Panc1 (cell line): ENCODE measurements at regions not wholly inside any gene's neighbourhood (a gene's known extent, or its start where the extent isn't known, plus 50 kb on each side); places are given as distances from the start of the nearest gene placed in this dataset.

Source experiments
- ATAC-seq: fragments of 200-7000 bp; cut with Tn5 transposase; 2 replicates; pipeline ENCODE4 v1.9.1; 2020; ENCODE audit warnings: mild to moderate bottlenecking, moderate library complexity
- BruUV-seq: library from RNA; stranded (reverse); fragments of 400-500 nt; replicated peaks from 2 replicates; lab custom pipeline; 2021; lab: Mats Ljungman, UMichigan
- CTCF ChIA-PET: fragments of 300-600 bp; sonication (Branson Sonifier 250); formaldehyde crosslinking; loops from one replicate; lab custom pipeline; 2022; ENCODE audit warnings: antibody characterized with exemption; lab: Charles Lee
- POLR2A ChIA-PET: fragments of 300-600 bp; sonication (Branson Sonifier 250); formaldehyde crosslinking; loops from one replicate; lab custom pipeline; 2022; ENCODE audit warnings: antibody characterized with exemption; lab: Charles Lee
- DNase-seq: peaks from one replicate; pipeline ENCODE4 v3.0.0-alpha.2; 2010; ENCODE audit warnings: low read depth, low spot score
- H3K27ac ChIP-seq: 2 replicates; pipeline ENCODE4 v1.5.1; 2011; ENCODE audit warnings: mild to moderate bottlenecking, low read length, inconsistent platforms
- H3K27me3 ChIP-seq: fragments of 200-500 bp; sonication (Bioruptor generic); 2 replicates; pipeline ENCODE4 v1.6.0; 2014; ENCODE audit warnings: low read length, inconsistent platforms; ENCODE audit not compliant: control insufficient read depth, insufficient read depth
- H3K36me3 ChIP-seq: fragments of 200-500 bp; sonication (Bioruptor generic); 2 replicates; pipeline ENCODE4 v1.5.1; 2014; ENCODE audit warnings: inconsistent platforms, mild to moderate bottlenecking, low read length, moderate library complexity; ENCODE audit not compliant: control insufficient read depth, insufficient read depth
- H3K4me1 ChIP-seq: 2 replicates; pipeline ENCODE4 v1.5.1; 2011; ENCODE audit warnings: inconsistent platforms, mild to moderate bottlenecking, low read length, moderate library complexity; ENCODE audit not compliant: control insufficient read depth, insufficient read depth
- H3K4me3 ChIP-seq, 2 experiments: 2 replicates each; pipeline ENCODE4 v1.5.1; 2011 to 2012; ENCODE audit warnings: low read depth in 2 of 2, low read length in 2 of 2, mild to moderate bottlenecking in 2 of 2, inconsistent platforms in 1 of 2, moderate library complexity in 1 of 2
- H3K9me3 ChIP-seq: fragments of 200-500 bp; sonication (Bioruptor generic); 2 replicates; pipeline ENCODE4 v1.5.1; 2014; ENCODE audit warnings: low read depth, mild to moderate bottlenecking, inconsistent platforms, low read length, moderate library complexity; ENCODE audit not compliant: control insufficient read depth, insufficient read depth
- POLR2AphosphoS5 ChIP-seq: IDR thresholded peaks from 2 replicates; pipeline ENCODE4 v1.6.1; 2012; ENCODE audit warnings: mild to moderate bottlenecking, low read depth, low read length, moderate library complexity
- SIN3A ChIP-seq: IDR thresholded peaks from 2 replicates; pipeline ENCODE4 v1.6.1; 2012; ENCODE audit warnings: low read depth, mild to moderate bottlenecking, low read length, moderate library complexity, borderline replicate concordance; ENCODE audit not compliant: insufficient read depth
- TCF7L2 ChIP-seq: IDR thresholded peaks from 2 replicates; pipeline ENCODE4 v1.6.1; 2011; ENCODE audit warnings: mild to moderate bottlenecking, low read depth, low read length, inconsistent platforms
- in situ Hi-C: cut with HindIII; loops from 2 replicates; pipeline ENCODE4 v1.10.0; 2016; ENCODE audit warnings: low sequenced_read_pairs, low pct_unique_long_range_greater_than_20kb
- intact Hi-C: fragments of 100-400 bp; cut with micrococcal nuclease; formaldehyde crosslinking; loops from one replicate; pipeline ENCODE4 v1.10.0; 2022; ENCODE audit not compliant: unreplicated experiment
- TF ChIP-seq, protein P1 (sequence below): fragments of 450-650 bp; IDR thresholded peaks from 2 replicates; pipeline ENCODE4 v1.5.1; 2017; ENCODE audit warnings: mild to moderate bottlenecking
- TF ChIP-seq, protein P2 (sequence below), 2 experiments: IDR thresholded peaks; 2 replicates each; pipeline ENCODE4 v1.6.1; 2011 to 2012; ENCODE audit warnings: low read depth in 2 of 2, control low read depth in 1 of 2, low read length in 1 of 2, mild to moderate bottlenecking in 1 of 2, moderate library complexity in 1 of 2; ENCODE audit not compliant: insufficient read depth in 1 of 2

DNA sequence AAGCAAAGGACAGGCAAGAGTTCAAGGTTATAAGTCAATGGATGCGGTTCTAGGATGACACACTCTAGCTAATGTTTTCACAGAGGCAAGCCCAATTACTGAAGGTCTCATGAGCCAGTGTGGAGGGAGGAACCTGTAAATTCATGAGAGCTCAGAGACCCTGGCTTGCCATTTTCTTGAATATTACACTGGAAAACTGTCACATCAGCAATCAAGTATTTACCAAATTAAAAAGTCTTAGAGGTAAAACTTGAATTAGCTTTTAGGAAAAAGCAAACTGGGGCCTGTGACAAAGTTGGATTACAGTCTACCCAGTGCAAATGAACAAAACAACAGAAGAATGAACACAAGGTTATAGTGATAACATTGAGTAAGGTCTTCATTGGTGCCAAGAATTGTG is 636.9 kb upstream of the TLE4 start:
- no peaks in the 10 kb centered on the region for H3K9me3 ChIP-seq
- intact Hi-C loops (no loop called here), in situ Hi-C loops (no loop called here)
- no peaks in the 10 kb centered on the region for H3K4me1 ChIP-seq
- ChIA-PET POLR2A (no interaction called here), CTCF (no interaction called here)
- no peak for ATAC-seq
- BruUV-seq: no TSS peak
- no peaks in the 10 kb centered on the region for H3K36me3 ChIP-seq
- no peak overlapping the region for H3K4me3 ChIP-seq
- H3K27me3 ChIP-seq: no peaks in the 10 kb centered on the region
- no peak for DNase-seq
- no peak for TF ChIP-seq POLR2AphosphoS5
- TF ChIP-seq, protein P1, sequence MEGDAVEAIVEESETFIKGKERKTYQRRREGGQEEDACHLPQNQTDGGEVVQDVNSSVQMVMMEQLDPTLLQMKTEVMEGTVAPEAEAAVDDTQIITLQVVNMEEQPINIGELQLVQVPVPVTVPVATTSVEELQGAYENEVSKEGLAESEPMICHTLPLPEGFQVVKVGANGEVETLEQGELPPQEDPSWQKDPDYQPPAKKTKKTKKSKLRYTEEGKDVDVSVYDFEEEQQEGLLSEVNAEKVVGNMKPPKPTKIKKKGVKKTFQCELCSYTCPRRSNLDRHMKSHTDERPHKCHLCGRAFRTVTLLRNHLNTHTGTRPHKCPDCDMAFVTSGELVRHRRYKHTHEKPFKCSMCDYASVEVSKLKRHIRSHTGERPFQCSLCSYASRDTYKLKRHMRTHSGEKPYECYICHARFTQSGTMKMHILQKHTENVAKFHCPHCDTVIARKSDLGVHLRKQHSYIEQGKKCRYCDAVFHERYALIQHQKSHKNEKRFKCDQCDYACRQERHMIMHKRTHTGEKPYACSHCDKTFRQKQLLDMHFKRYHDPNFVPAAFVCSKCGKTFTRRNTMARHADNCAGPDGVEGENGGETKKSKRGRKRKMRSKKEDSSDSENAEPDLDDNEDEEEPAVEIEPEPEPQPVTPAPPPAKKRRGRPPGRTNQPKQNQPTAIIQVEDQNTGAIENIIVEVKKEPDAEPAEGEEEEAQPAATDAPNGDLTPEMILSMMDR: no peak
- TF ChIP-seq TCF7L2: no peak
- TF ChIP-seq SIN3A: no peak
- TF ChIP-seq, protein P2, sequence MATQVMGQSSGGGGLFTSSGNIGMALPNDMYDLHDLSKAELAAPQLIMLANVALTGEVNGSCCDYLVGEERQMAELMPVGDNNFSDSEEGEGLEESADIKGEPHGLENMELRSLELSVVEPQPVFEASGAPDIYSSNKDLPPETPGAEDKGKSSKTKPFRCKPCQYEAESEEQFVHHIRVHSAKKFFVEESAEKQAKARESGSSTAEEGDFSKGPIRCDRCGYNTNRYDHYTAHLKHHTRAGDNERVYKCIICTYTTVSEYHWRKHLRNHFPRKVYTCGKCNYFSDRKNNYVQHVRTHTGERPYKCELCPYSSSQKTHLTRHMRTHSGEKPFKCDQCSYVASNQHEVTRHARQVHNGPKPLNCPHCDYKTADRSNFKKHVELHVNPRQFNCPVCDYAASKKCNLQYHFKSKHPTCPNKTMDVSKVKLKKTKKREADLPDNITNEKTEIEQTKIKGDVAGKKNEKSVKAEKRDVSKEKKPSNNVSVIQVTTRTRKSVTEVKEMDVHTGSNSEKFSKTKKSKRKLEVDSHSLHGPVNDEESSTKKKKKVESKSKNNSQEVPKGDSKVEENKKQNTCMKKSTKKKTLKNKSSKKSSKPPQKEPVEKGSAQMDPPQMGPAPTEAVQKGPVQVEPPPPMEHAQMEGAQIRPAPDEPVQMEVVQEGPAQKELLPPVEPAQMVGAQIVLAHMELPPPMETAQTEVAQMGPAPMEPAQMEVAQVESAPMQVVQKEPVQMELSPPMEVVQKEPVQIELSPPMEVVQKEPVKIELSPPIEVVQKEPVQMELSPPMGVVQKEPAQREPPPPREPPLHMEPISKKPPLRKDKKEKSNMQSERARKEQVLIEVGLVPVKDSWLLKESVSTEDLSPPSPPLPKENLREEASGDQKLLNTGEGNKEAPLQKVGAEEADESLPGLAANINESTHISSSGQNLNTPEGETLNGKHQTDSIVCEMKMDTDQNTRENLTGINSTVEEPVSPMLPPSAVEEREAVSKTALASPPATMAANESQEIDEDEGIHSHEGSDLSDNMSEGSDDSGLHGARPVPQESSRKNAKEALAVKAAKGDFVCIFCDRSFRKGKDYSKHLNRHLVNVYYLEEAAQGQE (IDR thresholded peaks at IDR 0.05; ENCODE audit: insufficient read depth in 1 of 2, low read depth in 2 of 2, low read length in 1 of 2): no peak
- H3K27ac ChIP-seq: no peak overlapping the region

DNA sequence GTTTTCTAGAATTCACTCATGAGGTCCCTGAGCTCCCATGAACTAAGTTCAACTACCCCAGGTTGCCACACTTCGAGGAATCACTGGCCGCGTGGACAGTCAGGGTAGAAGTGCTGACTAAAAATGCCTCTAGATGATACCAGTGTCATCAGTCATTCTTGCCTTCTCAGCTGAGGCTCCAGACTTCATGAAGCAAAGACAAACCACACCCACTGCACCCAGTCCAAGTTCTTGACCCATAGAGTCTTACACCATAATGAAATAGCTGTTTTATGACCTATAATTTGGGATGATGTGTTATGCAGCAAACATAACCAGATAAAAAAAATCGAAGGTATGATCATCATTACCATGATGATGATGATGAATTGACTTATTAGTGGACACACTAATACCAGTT is 632.9 kb upstream of the TLE4 start:
- ChIA-PET POLR2A (no interaction called here), CTCF (no interaction called here)
- H3K27me3 ChIP-seq: no peaks in the 10 kb centered on the region
- TF ChIP-seq TCF7L2 (no peak), SIN3A (no peak), POLR2AphosphoS5 (no peak)
- TF ChIP-seq, protein P1: no peak
- TF ChIP-seq, protein P2 (IDR thresholded peaks at IDR 0.05; ENCODE audit: insufficient read depth in 1 of 2, low read depth in 2 of 2, low read length in 1 of 2): no peak
- no TSS peak for BruUV-seq
- H3K27ac ChIP-seq: no peak overlapping the region
- no peaks in the 10 kb centered on the region for H3K36me3 ChIP-seq
- no peaks in the 10 kb centered on the region for H3K4me1 ChIP-seq
- ATAC-seq: no peak
- DNase-seq: no peak
- no peaks in the 10 kb centered on the region for H3K9me3 ChIP-seq
- H3K4me3 ChIP-seq: no peak overlapping the region
- intact Hi-C loops: no loop called here
- in situ Hi-C loops: no loop called here
